ENCODE measurements at regions not wholly inside any gene's neighbourhood (a gene's known extent, or its start where the extent isn't known, plus 50 kb on each side); places are given as distances from the start of the nearest gene placed in this dataset.

GRCh38 chr13:19062801-19063200 is 118.8 kb downstream of the TUBA3C start:
- ATAC-seq: no peak
- TF ChIP-seq ZNF70 (CRISPR knock-in tag; IDR thresholded peaks at IDR 0.05) (no peak), BACH2 (CRISPR knock-in tag; IDR thresholded peaks at IDR 0.05; ENCODE audit: borderline replicate concordance) (no peak), PATZ1 (CRISPR knock-in tag; IDR thresholded peaks at IDR 0.05; ENCODE audit: borderline replicate concordance) (no peak), ZFP30 (CRISPR knock-in tag; IDR thresholded peaks at IDR 0.05) (no peak), RARB (CRISPR knock-in tag; IDR thresholded peaks at IDR 0.05) (no peak), TOX (CRISPR knock-in tag; IDR thresholded peaks at IDR 0.05; ENCODE audit: borderline replicate concordance) (no peak), ZFP3 (CRISPR knock-in tag; IDR thresholded peaks at IDR 0.05) (no peak), SNAI2 (CRISPR knock-in tag; IDR thresholded peaks at IDR 0.05) (no peak), ARNTL (CRISPR knock-in tag; IDR thresholded peaks at IDR 0.05; ENCODE audit: borderline replicate concordance, low read depth) (no peak), CSDC2 (CRISPR knock-in tag; IDR thresholded peaks at IDR 0.05) (no peak), TCF4 (CRISPR knock-in tag; IDR thresholded peaks at IDR 0.05; ENCODE audit: borderline replicate concordance) (no peak), ZNF565 (CRISPR knock-in tag; conservative IDR thresholded peaks at IDR 0.05; ENCODE audit: low read depth) (no peak)

- ATAC-seq: no peak
- TF ChIP-seq CSDC2 (CRISPR knock-in tag; IDR thresholded peaks at IDR 0.05) (no peak), ZFP30 (CRISPR knock-in tag; IDR thresholded peaks at IDR 0.05) (no peak), SNAI2 (CRISPR knock-in tag; IDR thresholded peaks at IDR 0.05) (no peak)
Measured at GRCh38 chr13:19062019-19062646, 119.5 kb downstream of the TUBA3C start.

GRCh38 chr13:19061278-19061677 is 120.3 kb downstream of the TUBA3C start:
- no peak for ATAC-seq
- TF ChIP-seq ZNF70 (CRISPR knock-in tag; IDR thresholded peaks at IDR 0.05) (no peak), POU6F1 (CRISPR knock-in tag; IDR thresholded peaks at IDR 0.05; ENCODE audit: borderline replicate concordance, low read depth) (no peak), ISL1 (CRISPR knock-in tag; IDR thresholded peaks at IDR 0.05) (no peak), GLIS3 (CRISPR knock-in tag; IDR thresholded peaks at IDR 0.05) (no peak), TSHZ2 (CRISPR knock-in tag; IDR thresholded peaks at IDR 0.05) (no peak), CSRNP3 (CRISPR knock-in tag; IDR thresholded peaks at IDR 0.05) (no peak), CREB5 (CRISPR knock-in tag; IDR thresholded peaks at IDR 0.05; ENCODE audit: low read depth) (no peak), ZFP30 (CRISPR knock-in tag; IDR thresholded peaks at IDR 0.05) (no peak), TOX (CRISPR knock-in tag; IDR thresholded peaks at IDR 0.05; ENCODE audit: borderline replicate concordance) (no peak), ZNF565 (CRISPR knock-in tag; conservative IDR thresholded peaks at IDR 0.05; ENCODE audit: low read depth) (no peak)
